ENCODE measurements at regions not wholly inside any gene's neighbourhood (a gene's known extent, or its start where the extent isn't known, plus 50 kb on each side); places are given as distances from the start of the nearest gene placed in this dataset.

GRCh38 chr18:73476031-73476430 is 608.2 kb upstream of the NETO1 start:
- TF ChIP-seq CTCF (IDR thresholded peaks at IDR 0.05; ENCODE audit: extremely low read depth, missing control alignments): no peak
- DNase-seq (ENCODE audit: low spot score): no peak

GRCh38 chr18:73462092-73462491 is 594.3 kb upstream of the NETO1 start:
- DNase-seq (ENCODE audit: low spot score): no peak
- no peak for TF ChIP-seq CTCF (IDR thresholded peaks at IDR 0.05; ENCODE audit: extremely low read depth, missing control alignments)

- TF ChIP-seq CTCF (IDR thresholded peaks at IDR 0.05; ENCODE audit: extremely low read depth, missing control alignments): no peak
These were observed 593.9 kb upstream of the NETO1 start for GRCh38 chr18:73461780-73462059.

GRCh38 chr18:73461038-73461779 is 593.4 kb upstream of the NETO1 start:
- no peak for DNase-seq (ENCODE audit: low spot score)
- TF ChIP-seq CTCF (IDR thresholded peaks at IDR 0.05; ENCODE audit: extremely low read depth, missing control alignments): no peak

More at GRCh38 chr18:73461780-73462059, 593.9 kb upstream of the NETO1 start:
- no peak for DNase-seq (ENCODE audit: low spot score)

GRCh38 chr18:73458186-73458964 is 590.6 kb upstream of the NETO1 start:
- no peak for TF ChIP-seq CTCF (IDR thresholded peaks at IDR 0.05; ENCODE audit: extremely low read depth, missing control alignments)
- DNase-seq (ENCODE audit: low spot score): no peak

GRCh38 chr18:73456643-73457042 is 588.9 kb upstream of the NETO1 start:
- TF ChIP-seq CTCF (IDR thresholded peaks at IDR 0.05; ENCODE audit: extremely low read depth, missing control alignments): no peak
- no peak for DNase-seq (ENCODE audit: low spot score)

- no peak for DNase-seq (ENCODE audit: low spot score)
- TF ChIP-seq CTCF (IDR thresholded peaks at IDR 0.05; ENCODE audit: extremely low read depth, missing control alignments): no peak
These were observed 585.1 kb upstream of the NETO1 start for GRCh38 chr18:73452866-73453265.
